DND-41 (cell line): ENCODE measurements at regions not wholly inside any gene's neighbourhood (a gene's known extent, or its start where the extent isn't known, plus 50 kb on each side); places are given as distances from the start of the nearest gene placed in this dataset.
"Not testable (repeated sequence)": the region's sequence is repeated elsewhere in the genome, so short reads cannot be mapped to it uniquely, and the experiment has no call there.

Experiments
- CTCF ChIP-seq: IDR thresholded peaks from 2 replicates; pipeline ENCODE4 v1.5.1; 2012; ENCODE audit warnings: borderline replicate concordance, low read length, moderate library complexity, mild to moderate bottlenecking; ENCODE audit not compliant: poor library complexity, severe bottlenecking; ENCODE audit errors: extremely low read depth
- EZH2 ChIP-seq: IDR thresholded peaks from 3 replicates; pipeline ENCODE4 v1.6.1; 2012; ENCODE audit warnings: borderline replicate concordance, low read depth, mild to moderate bottlenecking, moderate library complexity, low read length, inconsistent platforms; ENCODE audit not compliant: severe bottlenecking

GRCh38 chr14:106401316-106401715, 874.9 kb downstream of the TMEM121 start:
- TF ChIP-seq CTCF, EZH2: not testable (repeated sequence)
